Muscle of arm (tissue), 1 donor: ENCODE measurements at regions not wholly inside any gene's neighbourhood (a gene's known extent, or its start where the extent isn't known, plus 50 kb on each side); places are given as distances from the start of the nearest gene placed in this dataset.

Experiments used
- DNase-seq: peaks from one replicate; pipeline ENCODE4 v3.0.0-alpha.2; 2013

- no peak for DNase-seq
Measured at GRCh38 chr1:201686714-201687455, 142.1 kb upstream of the IPO9 start.

- no peak for DNase-seq
Measured at GRCh38 chr1:201688514-201688913, 140.4 kb upstream of the IPO9 start.

GRCh38 chr1:201689647-201690046 lies 139.3 kb upstream of the IPO9 start:
- no peak for DNase-seq

- DNase-seq, result no peak
Measured at GRCh38 chr1:201690528-201690927, 138.4 kb upstream of the IPO9 start.

GRCh38 chr1:201691716-201692554 lies 137.0 kb upstream of the IPO9 start:
- DNase-seq, result no peak

GRCh38 chr1:201692555-201693394 lies 136.2 kb upstream of the IPO9 start:
- no peak for DNase-seq

- DNase-seq, result no peak
Measured at GRCh38 chr1:201693890-201694607, 134.9 kb upstream of the IPO9 start.

GRCh38 chr1:201694608-201695335 lies 134.2 kb upstream of the IPO9 start:
- DNase-seq, result no peak

- DNase-seq, result no peak
Measured at GRCh38 chr1:201695607-201696006, 133.3 kb upstream of the IPO9 start.

GRCh38 chr1:201696217-201696761 lies 132.7 kb upstream of the IPO9 start:
- peak; percentile 92 for DNase-seq

- no peak for DNase-seq
Measured at GRCh38 chr1:201697174-201697573, 131.8 kb upstream of the IPO9 start.

- DNase-seq, result no peak
Measured at GRCh38 chr1:201701831-201702230, 127.1 kb upstream of the IPO9 start.

GRCh38 chr1:201702936-201703335 lies 126.0 kb upstream of the IPO9 start:
- no peak for DNase-seq

GRCh38 chr1:201703621-201704438 lies 125.1 kb upstream of the IPO9 start:
- peak; percentile 87 for DNase-seq

GRCh38 chr1:201704439-201704792 lies 124.5 kb upstream of the IPO9 start:
- DNase-seq, result no peak

GRCh38 chr1:201705389-201705788 lies 123.6 kb upstream of the IPO9 start:
- no peak for DNase-seq

- DNase-seq, result no peak
Measured at GRCh38 chr1:201706109-201706508, 122.8 kb upstream of the IPO9 start.

- DNase-seq, result no peak
Measured at GRCh38 chr1:201707027-201707426, 121.9 kb upstream of the IPO9 start.

- DNase-seq, result no peak
Measured at GRCh38 chr1:201707656-201708055, 121.3 kb upstream of the IPO9 start.

- no peak for DNase-seq
Measured at GRCh38 chr1:201708085-201708512, 120.9 kb upstream of the IPO9 start.
